Caco-2 (cell line): ENCODE measurements at regions not wholly inside any gene's neighbourhood (a gene's known extent, or its start where the extent isn't known, plus 50 kb on each side); places are given as distances from the start of the nearest gene placed in this dataset.

Experiments
- BruUV-seq: library from RNA; stranded (reverse); fragments of 400-500 nt; replicated peaks from 2 replicates; lab custom pipeline; 2021; lab: Mats Ljungman, UMichigan
- CTCF ChIA-PET: fragments of 300-600 bp; sonication (Branson Sonifier 250); formaldehyde crosslinking; loops from one replicate; lab custom pipeline; 2022; ENCODE audit warnings: antibody characterized with exemption; lab: Charles Lee
- POLR2A ChIA-PET: fragments of 300-600 bp; sonication (Branson Sonifier 250); formaldehyde crosslinking; loops from one replicate; lab custom pipeline; 2022; ENCODE audit warnings: antibody characterized with exemption; lab: Charles Lee
- DNase-seq, 2 experiments: peaks; one replicate each; pipeline versions ENCODE4 v3.0.0 to v3.0.0-alpha.2; 2020 to 2022
- H3K27me3 ChIP-seq: replicated peaks from 2 replicates; pipeline ENCODE4 v1.6.0; 2011; ENCODE audit warnings: low read length; ENCODE audit not compliant: control insufficient read depth, insufficient read depth
- H3K36me3 ChIP-seq: 2 replicates; pipeline ENCODE4 v1.5.1; 2011; ENCODE audit warnings: low read length; ENCODE audit not compliant: control insufficient read depth, insufficient read depth
- H3K4me1 ChIP-seq: fragments of 250-450 bp; sonication (Bioruptor Pico); 2 replicates; pipeline ENCODE4 v1.5.1; 2020; ENCODE audit warnings: mild to moderate bottlenecking
- H3K4me3 ChIP-seq: 2 replicates; pipeline ENCODE4 v1.5.1; 2011; ENCODE audit warnings: low read depth, mild to moderate bottlenecking, control low read depth, low read length
- H3K9me3 ChIP-seq: fragments of 250-450 bp; sonication (Bioruptor Pico); 2 replicates; pipeline ENCODE4 v1.5.1; 2020; ENCODE audit warnings: mild to moderate bottlenecking, moderate library complexity
- H3K27ac Mint-ChIP-seq: one replicate; pipeline ENCODE4 v1.8.0; 2022; ENCODE audit warnings: mixed read lengths; ENCODE audit not compliant: unreplicated experiment
- H3K27me3 Mint-ChIP-seq: one replicate; pipeline ENCODE4 v1.8.0; 2022; ENCODE audit warnings: mixed read lengths; ENCODE audit not compliant: insufficient read depth, unreplicated experiment
- H3K36me3 Mint-ChIP-seq: one replicate; pipeline ENCODE4 v1.8.0; 2022; ENCODE audit warnings: mild to moderate bottlenecking, mixed read lengths; ENCODE audit not compliant: insufficient read depth, unreplicated experiment
- H3K4me1 Mint-ChIP-seq: one replicate; pipeline ENCODE4 v1.8.0; 2022; ENCODE audit warnings: low read depth, mixed read lengths; ENCODE audit not compliant: unreplicated experiment
- H3K4me3 Mint-ChIP-seq: one replicate; pipeline ENCODE4 v1.8.0; 2022; ENCODE audit warnings: mild to moderate bottlenecking, moderate library complexity, mixed read lengths; ENCODE audit not compliant: unreplicated experiment
- H3K9me3 Mint-ChIP-seq: one replicate; pipeline ENCODE4 v1.8.0; 2022; ENCODE audit warnings: mixed read lengths; ENCODE audit not compliant: unreplicated experiment
- CTCF ChIP-seq, 2 experiments: fragments of 200-600 bp in 1 of 2; IDR thresholded peaks; 1 replicate in 1 of 2; 2 replicates in 1 of 2; pipeline versions ENCODE4 v1.5.1 to v1.8.0; 2011 to 2022; ENCODE audit warnings: antibody characterized with exemption in 1 of 2, control low read depth in 1 of 2, inconsistent platforms in 1 of 2, low read depth in 1 of 2, low read length in 1 of 2, mild to moderate bottlenecking in 1 of 2, moderate library complexity in 1 of 2; ENCODE audit not compliant: insufficient read depth in 1 of 2, severe bottlenecking in 1 of 2, unreplicated experiment in 1 of 2
- intact Hi-C: fragments of 100-400 bp; cut with micrococcal nuclease; formaldehyde crosslinking; loops from one replicate; pipeline ENCODE4 v1.10.0; 2022; ENCODE audit not compliant: unreplicated experiment

- BruUV-seq: no TSS peak
- Histone ChIP-seq H3K36me3 (no peaks in the 10 kb centered on the region), H3K9me3 (0 out of 2 replicates have a peak, but pooled peaks cover 3% of the 10 kb centered on the region), H3K27me3 (no peaks in the 10 kb centered on the region), H3K4me3 (no peak overlapping the region), H3K4me1 (no peaks in the 10 kb centered on the region)
- Mint-ChIP-seq H3K9me3 (no peaks in the 10 kb centered on the region), H3K4me1 (no peaks in the 10 kb centered on the region), H3K27me3 (no peaks in the 10 kb centered on the region), H3K27ac (no peak overlapping the region), H3K36me3 (no peaks in the 10 kb centered on the region), H3K4me3 (no peak overlapping the region)
- POLR2A ChIA-PET: no interaction called here
- no peak for DNase-seq
- intact Hi-C loops: no loop called here
- no peak for TF ChIP-seq CTCF (IDR thresholded peaks at IDR 0.05; ENCODE audit: insufficient read depth in 1 of 2, low read depth in 1 of 2, low read length in 1 of 2, severe bottlenecking in 1 of 2, unreplicated experiment in 1 of 2)
- CTCF ChIA-PET: no interaction called here
These were observed 170.7 kb downstream of the CYRIA start for GRCh38 chr2:16494836-16495508.

- intact Hi-C loops: no loop called here
- CTCF ChIA-PET: no interaction called here
- Mint-ChIP-seq H3K27me3 (no peaks in the 10 kb centered on the region), H3K27ac (no peak overlapping the region), H3K9me3 (no peaks in the 10 kb centered on the region), H3K4me3 (no peak overlapping the region), H3K4me1 (no peaks in the 10 kb centered on the region), H3K36me3 (no peaks in the 10 kb centered on the region)
- POLR2A ChIA-PET: no interaction called here
- Histone ChIP-seq H3K27me3 (no peaks in the 10 kb centered on the region), H3K9me3 (0 out of 2 replicates have a peak, but pooled peaks cover 3% of the 10 kb centered on the region), H3K36me3 (no peaks in the 10 kb centered on the region), H3K4me1 (no peaks in the 10 kb centered on the region), H3K4me3 (no peak overlapping the region)
- TF ChIP-seq CTCF (IDR thresholded peaks at IDR 0.05; ENCODE audit: insufficient read depth in 1 of 2, low read depth in 1 of 2, low read length in 1 of 2, severe bottlenecking in 1 of 2, unreplicated experiment in 1 of 2): no peak
- no TSS peak for BruUV-seq
- DNase-seq: no peak
These were observed 171.8 kb downstream of the CYRIA start for GRCh38 chr2:16493788-16494187.

GRCh38 chr2:16487686-16488085 lies 177.9 kb downstream of the CYRIA start:
- ChIA-PET CTCF (interaction anchor here (0.7 to 1.4 kb wide), 3 partner anchors 21 to 548 kb away, joined by 3 read pairs; partner anchors contain the start of gene MYCN), POLR2A (no interaction called here)
- peak; percentile 42 to 50 for DNase-seq
- peak; percentile 34 to 59 for TF ChIP-seq CTCF (IDR thresholded peaks at IDR 0.05; ENCODE audit: insufficient read depth in 1 of 2, low read depth in 1 of 2, low read length in 1 of 2, severe bottlenecking in 1 of 2, unreplicated experiment in 1 of 2)
- no peaks in the 10 kb centered on the region for H3K27me3 ChIP-seq
- H3K27me3 Mint-ChIP-seq: no peaks in the 10 kb centered on the region
- peaks cover 9% of the 10 kb centered on the region for H3K9me3 Mint-ChIP-seq
- no peak overlapping the region for H3K4me3 ChIP-seq
- intact Hi-C loops: loop anchor here (1.0 to 5.0 kb wide), 6 partner anchors 62 to 853 kb away; partner anchors contain the start of gene MYCN
- no TSS peak for BruUV-seq
- no peaks in the 10 kb centered on the region for H3K4me1 ChIP-seq
- H3K4me1 Mint-ChIP-seq: peaks cover 16% of the 10 kb centered on the region
- peak overlapping the region; percentile 31 for H3K27ac Mint-ChIP-seq
- H3K9me3 ChIP-seq: no peaks in the 10 kb centered on the region
- no peak overlapping the region for H3K4me3 Mint-ChIP-seq
- H3K36me3 ChIP-seq: no peaks in the 10 kb centered on the region
- no peaks in the 10 kb centered on the region for H3K36me3 Mint-ChIP-seq
